ENCODE measurements at regions not wholly inside any gene's neighbourhood (a gene's known extent, or its start where the extent isn't known, plus 50 kb on each side); places are given as distances from the start of the nearest gene placed in this dataset.
"Not testable (repeated sequence)": the region's sequence is repeated elsewhere in the genome, so short reads cannot be mapped to it uniquely, and the experiment has no call there.

GRCh38 chrX:25442499-25442898 lies 426.7 kb upstream of the ARX start:
- DNase-seq (ENCODE audit: low read depth), result no peak

- DNase-seq (ENCODE audit: low read depth), result no peak
Observed at GRCh38 chrX:25433307-25433706, 417.5 kb upstream of the ARX start.

GRCh38 chrX:25432396-25432795 lies 416.6 kb upstream of the ARX start:
- no peak for DNase-seq (ENCODE audit: low read depth)

DNA sequence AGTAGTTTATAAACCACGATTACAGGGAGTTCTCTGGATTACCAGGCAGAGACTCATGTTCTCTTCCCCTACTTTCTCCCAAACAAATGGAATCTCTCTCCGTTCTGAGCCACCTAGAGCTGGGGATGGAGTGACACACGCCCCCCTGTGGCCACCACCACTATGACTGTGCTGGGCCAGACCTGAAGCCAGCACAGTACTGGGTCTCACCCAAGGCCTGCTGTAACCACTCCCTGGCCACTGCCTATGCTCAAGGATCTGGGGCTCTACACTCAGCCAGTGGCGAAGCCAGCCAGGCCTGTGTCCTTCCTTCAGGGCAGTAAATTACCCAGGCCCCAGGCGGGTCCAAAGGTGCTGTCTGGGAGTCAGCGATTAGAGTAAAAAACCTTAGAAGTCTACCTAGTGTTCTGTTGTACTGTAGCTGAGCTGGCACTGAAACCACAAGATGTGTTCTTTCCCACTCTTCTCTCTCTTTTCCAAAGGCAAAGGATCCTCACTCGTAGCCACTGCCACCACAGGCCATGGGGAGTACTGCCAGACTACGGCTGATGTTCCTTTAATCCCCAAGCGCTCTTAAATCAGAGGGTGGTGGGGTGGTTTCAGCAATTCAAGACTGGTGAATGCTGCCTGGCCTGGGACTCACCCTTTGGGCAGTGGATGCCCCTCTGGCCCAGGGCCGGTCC lies 412.2 kb upstream of the ARX start:
- DNase-seq (ENCODE audit: low read depth), result no peak

- DNase-seq (ENCODE audit: low read depth), result not testable (repeated sequence)
Observed at GRCh38 chrX:25404163-25404562, 388.4 kb upstream of the ARX start.

DNA sequence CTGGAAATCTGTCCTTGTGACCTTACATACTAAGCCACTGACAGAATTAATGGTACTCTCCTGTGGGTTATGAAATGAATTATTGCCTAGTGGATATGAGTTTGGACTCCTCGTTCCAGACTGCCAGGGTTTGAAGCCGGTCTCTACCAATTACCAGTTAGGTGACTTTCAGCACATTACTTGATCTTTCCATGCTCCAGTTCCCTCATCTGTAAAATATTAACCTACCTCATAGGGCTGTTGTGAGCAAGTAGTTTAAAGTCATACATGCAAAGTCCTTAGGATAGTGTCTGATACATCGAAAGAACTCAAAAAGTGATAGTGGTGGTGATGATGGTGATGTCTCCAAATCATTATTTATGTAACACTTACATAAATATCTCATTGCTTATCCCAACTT lies 373.5 kb upstream of the ARX start:
- DNase-seq (ENCODE audit: low read depth), result no peak

DNA sequence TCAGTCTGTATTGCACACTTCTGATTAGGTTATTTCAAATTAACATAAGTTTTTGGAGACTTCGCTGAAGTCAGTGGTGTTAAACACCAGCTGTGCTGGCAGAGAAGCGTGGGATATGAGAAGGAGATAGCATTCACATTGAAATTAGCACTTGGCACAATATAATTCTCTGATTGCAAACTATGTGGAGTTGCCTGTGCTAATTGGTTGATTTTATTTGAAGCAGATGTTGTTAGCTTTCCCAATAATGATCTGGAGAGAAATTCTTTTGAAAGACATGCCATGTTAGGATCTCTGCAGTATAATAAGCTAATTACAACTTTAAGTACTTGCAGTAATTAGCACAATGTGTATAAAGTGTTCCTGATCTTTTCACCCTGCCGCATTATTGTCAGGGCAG lies 367.4 kb upstream of the ARX start:
- no peak for DNase-seq (ENCODE audit: low read depth)

DNA sequence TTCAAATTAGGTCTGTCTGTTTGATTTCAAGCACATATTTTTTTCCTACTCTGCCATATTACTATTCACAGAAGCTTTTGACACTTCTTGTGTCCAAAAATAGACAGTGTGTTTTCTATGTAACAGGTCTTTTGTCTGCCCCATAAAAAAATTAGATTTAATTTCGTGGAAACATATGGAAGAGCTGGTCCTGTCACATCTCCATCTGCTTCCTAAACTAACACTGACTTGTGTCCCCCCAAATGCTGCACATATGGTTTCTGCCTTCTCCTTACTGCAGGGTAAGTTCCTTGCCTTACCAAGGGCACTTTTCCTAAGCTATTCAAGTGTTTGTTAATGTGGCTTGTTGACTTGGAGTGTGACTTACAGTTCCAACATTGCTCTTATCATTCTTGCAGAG lies 340.7 kb upstream of the ARX start:
- no peak for DNase-seq (ENCODE audit: low read depth)

DNA sequence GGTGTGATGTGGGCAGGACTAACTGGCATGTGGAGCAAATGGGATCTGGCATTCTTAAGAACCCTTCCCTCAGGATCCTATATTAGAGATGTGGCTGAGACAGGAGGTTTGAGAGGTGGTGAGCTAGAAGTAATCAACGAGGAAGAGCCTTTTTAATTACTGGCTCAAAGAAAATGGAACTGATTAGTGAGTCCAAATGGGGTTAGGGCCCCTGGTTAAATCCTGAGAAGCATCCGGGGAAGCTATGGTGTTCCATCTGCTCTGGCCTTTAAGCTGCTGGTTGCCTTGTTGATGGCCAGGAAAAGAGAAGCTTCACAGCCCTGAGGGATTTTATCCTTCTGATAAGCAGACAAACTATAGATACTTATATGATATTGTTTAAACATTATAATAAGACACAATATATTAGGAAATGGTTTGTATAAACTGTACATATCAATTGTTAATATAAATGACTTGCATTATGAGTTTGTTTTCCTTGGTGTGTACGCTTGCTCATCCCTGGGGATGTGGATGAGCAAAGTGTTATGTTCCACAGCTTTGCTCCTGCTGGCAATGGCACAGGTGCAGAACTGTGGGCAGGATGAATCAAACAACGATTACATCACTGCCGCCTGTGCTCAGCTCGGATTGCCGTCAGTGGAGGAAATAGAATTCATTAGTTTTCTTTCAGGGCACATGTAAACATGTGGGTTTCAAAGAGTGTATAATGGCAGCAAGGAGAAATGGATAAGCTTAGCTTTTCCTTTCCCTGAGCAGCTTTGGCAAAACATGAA lies 328.6 kb upstream of the ARX start:
- no peak for DNase-seq (ENCODE audit: low read depth)

- no peak for DNase-seq (ENCODE audit: low read depth)
Observed at GRCh38 chrX:25343060-25343459, 327.3 kb upstream of the ARX start.

- DNase-seq (ENCODE audit: low read depth), result no peak
Observed at GRCh38 chrX:25337841-25338240, 322.1 kb upstream of the ARX start.

- no peak for DNase-seq (ENCODE audit: low read depth)
Observed at GRCh38 chrX:25300994-25301393, 285.2 kb upstream of the ARX start.

- DNase-seq (ENCODE audit: low read depth), result no peak
Observed at GRCh38 chrX:25296850-25297249, 281.1 kb upstream of the ARX start.

DNA sequence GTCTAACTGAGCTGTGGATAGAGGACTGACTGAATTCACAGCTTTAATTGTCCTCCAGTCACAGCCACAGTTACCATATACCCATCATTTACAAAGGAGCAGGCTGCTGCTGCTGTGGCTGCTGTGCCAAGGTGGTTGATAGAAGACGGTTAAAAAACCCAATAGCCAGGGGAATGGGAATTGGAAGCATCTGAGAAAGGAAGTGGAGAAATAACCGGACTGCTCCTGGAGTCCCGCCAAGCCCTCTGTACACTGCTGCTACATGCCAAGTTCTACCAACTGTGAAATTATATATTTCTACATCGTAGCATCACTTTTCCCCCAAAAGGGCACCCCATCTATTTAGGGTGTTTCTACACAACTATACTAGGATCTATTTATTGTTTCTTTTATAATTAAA lies 279.7 kb upstream of the ARX start:
- no peak for DNase-seq (ENCODE audit: low read depth)

DNA sequence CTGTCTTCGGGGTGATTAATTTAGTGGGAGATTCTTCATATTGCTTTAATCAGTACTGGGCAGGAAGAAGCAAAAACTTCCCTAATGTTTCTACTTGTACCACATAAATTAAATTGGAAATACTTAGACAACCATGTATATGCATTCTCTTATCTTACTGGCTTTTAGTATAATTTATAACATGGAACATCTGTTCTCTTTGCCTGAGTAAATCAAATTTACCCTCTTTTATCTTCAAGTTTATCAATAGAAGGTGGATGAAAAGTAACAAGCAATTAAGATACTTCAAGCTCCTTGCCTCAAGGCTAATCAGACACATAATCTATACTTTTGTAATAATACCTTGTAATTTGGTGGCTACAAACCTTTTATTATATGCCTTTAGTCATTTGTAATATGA lies 274.4 kb upstream of the ARX start:
- no peak for DNase-seq (ENCODE audit: low read depth)

- no peak for DNase-seq (ENCODE audit: low read depth)
Observed at GRCh38 chrX:25288676-25289075, 272.9 kb upstream of the ARX start.

DNA sequence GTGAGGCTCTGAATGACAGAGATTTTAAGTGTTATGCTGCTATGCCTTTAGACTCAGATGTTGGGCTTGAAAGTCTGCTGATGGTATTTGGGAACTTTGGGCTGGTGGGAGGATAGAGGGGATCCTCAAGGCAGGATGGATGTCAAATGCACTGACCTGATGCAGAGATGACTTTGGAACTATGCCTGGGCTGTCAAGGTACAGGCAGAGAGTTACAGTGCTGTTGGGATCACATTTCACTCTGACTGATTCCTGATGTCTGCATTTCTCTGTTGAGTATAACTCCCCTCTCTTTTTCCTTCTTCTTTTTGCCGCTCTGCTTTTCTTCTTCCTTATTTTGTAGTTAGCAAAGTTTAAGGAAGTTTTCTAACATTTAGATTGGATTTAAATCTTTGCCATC lies 271.8 kb upstream of the ARX start:
- DNase-seq (ENCODE audit: low read depth), result no peak

DNA sequence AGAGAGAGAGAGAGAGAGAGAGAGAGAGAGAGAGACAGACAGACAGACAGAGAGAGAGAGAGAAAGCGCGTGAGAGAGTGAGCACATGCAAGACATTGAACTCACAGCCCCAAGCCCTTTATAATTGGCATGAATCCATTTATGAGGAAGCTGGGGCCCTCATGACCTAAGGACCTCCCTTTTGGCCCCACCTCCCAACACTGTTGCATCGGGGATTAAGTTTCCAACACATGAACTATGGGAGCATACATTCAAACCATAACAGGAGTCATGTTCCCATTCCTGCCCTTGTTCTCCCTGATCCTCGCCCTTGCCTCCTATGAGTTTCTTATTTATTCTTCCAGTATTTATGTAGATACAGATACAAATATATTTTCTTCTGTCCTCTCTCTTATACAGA lies 269.8 kb upstream of the ARX start:
- DNase-seq (ENCODE audit: low read depth), result no peak

DNA sequence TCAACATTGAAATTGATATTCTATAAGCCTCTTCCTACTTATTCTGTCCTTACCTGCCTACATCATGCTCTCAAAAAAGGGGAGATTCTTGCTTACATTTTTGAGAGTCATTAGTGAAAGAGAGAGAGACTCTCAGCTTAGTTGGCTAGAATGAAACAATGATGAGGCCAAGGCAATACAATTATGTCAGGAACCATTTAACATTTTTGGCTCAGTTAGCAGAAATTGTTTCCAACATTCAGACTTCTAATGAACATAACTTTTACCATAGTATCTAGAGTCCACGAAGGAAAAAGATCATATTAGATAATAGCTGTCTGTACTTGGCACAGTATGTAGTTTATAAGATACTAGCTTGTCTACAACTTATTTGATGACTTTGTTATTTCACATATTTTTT lies 263.7 kb upstream of the ARX start:
- no peak for DNase-seq (ENCODE audit: low read depth)

- DNase-seq (ENCODE audit: low read depth), result no peak
Observed at GRCh38 chrX:25278341-25278740, 262.6 kb upstream of the ARX start.

DNA sequence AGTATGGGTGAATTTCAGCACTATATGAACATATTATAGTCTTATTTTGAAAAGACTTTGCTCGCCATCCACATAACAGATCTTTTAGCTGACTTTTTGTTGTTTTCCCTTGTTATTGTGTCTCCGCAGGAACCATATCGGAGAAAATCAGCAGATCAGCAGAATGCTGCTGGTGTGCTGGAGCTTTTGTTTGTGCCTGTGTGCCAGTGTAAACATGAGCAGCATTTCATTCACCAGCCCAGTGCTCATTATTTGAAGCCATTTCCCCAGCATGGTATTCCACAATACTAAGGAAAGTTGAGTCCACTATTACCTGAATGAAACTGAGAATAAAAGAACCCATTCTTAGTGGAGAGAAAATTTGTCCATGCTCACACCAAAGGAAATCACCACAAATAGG lies 261.8 kb upstream of the ARX start:
- no peak for DNase-seq (ENCODE audit: low read depth)

DNA sequence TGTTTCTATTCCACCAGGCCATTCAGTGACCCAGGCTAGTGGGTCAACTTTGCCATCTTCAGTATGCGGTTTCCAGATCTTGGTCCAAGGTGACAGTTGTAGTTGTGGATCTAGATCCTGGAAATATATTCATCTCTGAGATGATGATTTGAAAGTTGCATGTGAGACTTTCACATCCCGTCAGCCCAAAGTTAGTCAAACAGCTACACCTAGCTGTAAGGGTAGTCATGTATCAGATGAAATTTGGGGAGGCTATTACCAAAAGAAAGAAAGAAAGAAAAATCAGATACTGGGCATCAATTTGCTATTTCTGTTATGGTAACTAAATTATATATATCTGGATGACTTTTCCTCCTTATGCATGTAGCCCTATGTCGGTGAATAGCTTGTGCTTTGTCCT lies 259.4 kb upstream of the ARX start:
- DNase-seq (ENCODE audit: low read depth), result no peak

DNA sequence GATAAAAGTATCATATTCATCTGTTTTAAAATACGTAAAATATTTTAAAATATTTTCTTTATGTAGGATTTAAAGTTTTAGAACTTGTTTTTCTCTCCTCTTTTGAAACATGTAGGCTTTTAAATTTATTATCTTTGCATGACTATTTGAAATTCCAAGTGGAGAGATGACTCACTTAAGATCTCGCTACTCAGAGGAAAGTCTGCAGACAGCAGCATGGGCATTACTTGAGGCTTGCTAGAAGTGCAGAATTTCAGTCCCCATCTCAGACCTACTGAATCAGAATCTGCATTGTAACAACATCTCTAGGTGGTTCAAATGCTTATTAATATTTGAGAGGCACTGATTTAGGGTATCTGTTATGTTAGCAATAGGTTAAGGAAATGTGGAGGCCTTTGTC lies 225.7 kb upstream of the ARX start:
- DNase-seq (ENCODE audit: low read depth), result no peak

GRCh38 chrX:25226151-25226550 lies 210.4 kb upstream of the ARX start:
- no peak for DNase-seq (ENCODE audit: low read depth)
